ENCODE measurements at regions not wholly inside any gene's neighbourhood (a gene's known extent, or its start where the extent isn't known, plus 50 kb on each side); places are given as distances from the start of the nearest gene placed in this dataset.
"Not testable (repeated sequence)": the region's sequence is repeated elsewhere in the genome, so short reads cannot be mapped to it uniquely, and the experiment has no call there.

DNA sequence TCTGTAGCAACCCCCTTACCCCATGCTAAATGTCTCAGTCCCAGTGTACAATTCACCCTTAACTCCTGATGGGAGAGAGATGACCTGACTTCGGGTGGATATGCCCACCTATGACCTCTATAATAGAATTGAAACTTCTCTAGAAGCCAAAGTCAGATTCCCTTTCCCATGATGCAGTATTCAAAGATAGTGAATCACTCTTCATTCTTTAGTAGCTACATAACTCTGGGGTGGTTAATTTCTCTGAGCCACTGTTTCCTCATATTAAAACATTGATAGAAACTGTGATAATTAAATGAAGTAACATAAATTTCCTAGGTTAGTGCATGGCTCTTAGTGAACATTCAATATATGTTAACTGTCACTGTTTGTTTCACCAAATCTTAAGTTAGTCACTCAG is 500.4 kb downstream of the COL12A1 start:
- Mint-ChIP-seq H3K36me3 (ENCODE audit: unreplicated experiment) (no peaks in the 10 kb centered on the region), H3K4me3 (ENCODE audit: unreplicated experiment) (no peak overlapping the region), H3K27me3 (ENCODE audit: unreplicated experiment) (no peaks in the 10 kb centered on the region), H3K9me3 (ENCODE audit: unreplicated experiment) (peaks cover 4% of the 10 kb centered on the region), H3K4me1 (ENCODE audit: unreplicated experiment) (peaks cover 16% of the 10 kb centered on the region), H3K27ac (ENCODE audit: unreplicated experiment) (no peak overlapping the region)
- TF ChIP-seq, protein P1, sequence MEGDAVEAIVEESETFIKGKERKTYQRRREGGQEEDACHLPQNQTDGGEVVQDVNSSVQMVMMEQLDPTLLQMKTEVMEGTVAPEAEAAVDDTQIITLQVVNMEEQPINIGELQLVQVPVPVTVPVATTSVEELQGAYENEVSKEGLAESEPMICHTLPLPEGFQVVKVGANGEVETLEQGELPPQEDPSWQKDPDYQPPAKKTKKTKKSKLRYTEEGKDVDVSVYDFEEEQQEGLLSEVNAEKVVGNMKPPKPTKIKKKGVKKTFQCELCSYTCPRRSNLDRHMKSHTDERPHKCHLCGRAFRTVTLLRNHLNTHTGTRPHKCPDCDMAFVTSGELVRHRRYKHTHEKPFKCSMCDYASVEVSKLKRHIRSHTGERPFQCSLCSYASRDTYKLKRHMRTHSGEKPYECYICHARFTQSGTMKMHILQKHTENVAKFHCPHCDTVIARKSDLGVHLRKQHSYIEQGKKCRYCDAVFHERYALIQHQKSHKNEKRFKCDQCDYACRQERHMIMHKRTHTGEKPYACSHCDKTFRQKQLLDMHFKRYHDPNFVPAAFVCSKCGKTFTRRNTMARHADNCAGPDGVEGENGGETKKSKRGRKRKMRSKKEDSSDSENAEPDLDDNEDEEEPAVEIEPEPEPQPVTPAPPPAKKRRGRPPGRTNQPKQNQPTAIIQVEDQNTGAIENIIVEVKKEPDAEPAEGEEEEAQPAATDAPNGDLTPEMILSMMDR (IDR thresholded peaks at IDR 0.05), result no peak
- DNase-seq (ENCODE audit: extremely low spot score, unreplicated experiment), result no peak

DNA sequence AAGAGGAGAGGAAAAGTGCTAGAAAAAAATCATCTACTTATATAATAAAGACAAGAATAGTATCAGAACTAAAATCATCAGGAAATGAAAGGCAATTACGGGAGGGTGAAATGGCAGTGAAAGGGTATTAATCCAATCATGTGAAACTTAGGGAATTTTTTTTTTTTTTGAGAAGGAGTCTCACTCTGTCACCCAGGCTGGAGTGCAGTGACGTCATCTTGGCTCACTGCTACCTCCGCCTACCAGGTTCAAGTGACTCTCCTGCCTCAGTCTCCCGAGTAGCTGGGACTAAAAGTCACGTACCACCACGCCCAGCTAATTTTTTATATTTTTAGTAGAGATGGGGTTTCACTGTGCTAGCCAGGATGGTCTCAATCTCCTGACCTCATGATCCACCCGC is 501.3 kb downstream of the COL12A1 start:
- H3K27me3 Mint-ChIP-seq (ENCODE audit: unreplicated experiment); H3K36me3 Mint-ChIP-seq (ENCODE audit: unreplicated experiment); DNase-seq (ENCODE audit: extremely low spot score, unreplicated experiment); H3K9me3 Mint-ChIP-seq (ENCODE audit: unreplicated experiment); H3K27ac Mint-ChIP-seq (ENCODE audit: unreplicated experiment); H3K4me3 Mint-ChIP-seq (ENCODE audit: unreplicated experiment): not testable (repeated sequence)
- peaks cover 21% of the 10 kb centered on the region for H3K4me1 Mint-ChIP-seq (ENCODE audit: unreplicated experiment)

DNA sequence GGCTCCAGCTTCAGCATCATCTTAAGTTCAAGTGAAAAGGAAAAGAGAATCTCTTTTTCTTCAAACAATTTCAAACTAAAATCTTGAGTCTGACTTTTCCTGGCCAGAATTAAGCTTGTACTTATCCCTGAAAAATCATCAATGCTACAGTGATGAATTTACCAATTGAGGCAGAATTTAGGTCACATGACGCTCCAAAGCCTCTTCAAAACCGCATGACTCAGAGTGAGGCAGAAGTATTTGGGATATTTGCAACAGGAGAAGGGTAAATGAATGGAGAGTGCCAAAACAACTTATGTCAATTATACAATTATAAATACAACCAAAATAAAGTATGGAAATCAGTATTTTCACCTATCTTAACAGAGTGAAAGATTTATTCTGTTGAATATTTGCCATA is 515.5 kb downstream of the COL12A1 start:
- no peak for DNase-seq (ENCODE audit: extremely low spot score, unreplicated experiment)
- Mint-ChIP-seq H3K36me3 (ENCODE audit: unreplicated experiment) (peaks cover 13% of the 10 kb centered on the region), H3K4me1 (ENCODE audit: unreplicated experiment) (peaks cover 3% of the 10 kb centered on the region), H3K27me3 (ENCODE audit: unreplicated experiment) (no peaks in the 10 kb centered on the region), H3K4me3 (ENCODE audit: unreplicated experiment) (no peak overlapping the region), H3K27ac (ENCODE audit: unreplicated experiment) (no peak overlapping the region), H3K9me3 (ENCODE audit: unreplicated experiment) (peaks cover 23% of the 10 kb centered on the region)
- TF ChIP-seq, protein P1 (IDR thresholded peaks at IDR 0.05), result no peak

DNA sequence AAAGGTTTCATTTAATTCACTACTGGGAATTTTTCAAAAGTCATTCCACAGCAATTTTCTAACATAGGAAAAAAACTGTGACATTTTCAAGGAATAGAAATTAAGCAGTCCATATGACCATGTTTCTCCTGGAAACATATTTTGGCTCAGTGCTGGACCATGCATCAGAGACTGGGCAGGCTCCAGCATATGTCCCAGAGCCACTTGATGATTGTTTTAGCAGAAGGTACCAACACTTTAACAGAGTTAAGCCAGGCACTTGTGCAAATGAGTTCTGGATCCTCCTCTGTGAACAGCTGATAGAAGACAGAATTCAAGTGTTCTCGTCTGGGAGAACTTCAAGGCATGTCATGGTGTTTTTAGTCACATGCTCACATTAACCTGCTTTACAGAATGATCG is 516.3 kb downstream of the COL12A1 start:
- Mint-ChIP-seq H3K36me3 (ENCODE audit: unreplicated experiment) (peaks cover 13% of the 10 kb centered on the region), H3K4me3 (ENCODE audit: unreplicated experiment) (no peak overlapping the region), H3K27me3 (ENCODE audit: unreplicated experiment) (no peaks in the 10 kb centered on the region), H3K27ac (ENCODE audit: unreplicated experiment) (no peak overlapping the region), H3K9me3 (ENCODE audit: unreplicated experiment) (peaks cover 23% of the 10 kb centered on the region), H3K4me1 (ENCODE audit: unreplicated experiment) (peaks cover 3% of the 10 kb centered on the region)
- TF ChIP-seq, protein P1 (IDR thresholded peaks at IDR 0.05), result no peak
- no peak for DNase-seq (ENCODE audit: extremely low spot score, unreplicated experiment)

DNA sequence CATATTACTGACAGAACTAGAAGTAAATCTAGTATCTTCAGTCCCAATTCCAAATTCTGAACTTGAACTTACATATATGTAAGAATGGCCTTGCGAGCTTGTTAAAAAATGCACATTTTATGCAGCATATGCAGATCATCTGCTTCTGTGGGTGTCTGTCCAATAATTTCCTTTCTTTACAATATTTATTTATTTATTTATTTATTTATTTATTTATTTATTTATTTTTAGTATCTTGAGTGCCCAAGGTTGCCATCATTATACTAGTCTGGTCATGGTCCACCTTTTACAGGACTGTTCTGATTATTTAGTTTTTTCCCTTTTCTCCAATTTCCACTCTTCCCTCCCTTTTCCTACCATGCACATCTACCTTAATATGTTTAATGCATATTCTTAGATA is 528.4 kb downstream of the COL12A1 start:
- Mint-ChIP-seq H3K36me3 (ENCODE audit: unreplicated experiment) (peaks cover 2% of the 10 kb centered on the region), H3K27me3 (ENCODE audit: unreplicated experiment) (no peaks in the 10 kb centered on the region), H3K4me1 (ENCODE audit: unreplicated experiment) (peaks cover 18% of the 10 kb centered on the region), H3K9me3 (ENCODE audit: unreplicated experiment) (peaks cover 3% of the 10 kb centered on the region), H3K27ac (ENCODE audit: unreplicated experiment) (no peak overlapping the region), H3K4me3 (ENCODE audit: unreplicated experiment) (no peak overlapping the region)
- DNase-seq (ENCODE audit: extremely low spot score, unreplicated experiment), result no peak
- TF ChIP-seq, protein P1 (IDR thresholded peaks at IDR 0.05), result no peak

DNA sequence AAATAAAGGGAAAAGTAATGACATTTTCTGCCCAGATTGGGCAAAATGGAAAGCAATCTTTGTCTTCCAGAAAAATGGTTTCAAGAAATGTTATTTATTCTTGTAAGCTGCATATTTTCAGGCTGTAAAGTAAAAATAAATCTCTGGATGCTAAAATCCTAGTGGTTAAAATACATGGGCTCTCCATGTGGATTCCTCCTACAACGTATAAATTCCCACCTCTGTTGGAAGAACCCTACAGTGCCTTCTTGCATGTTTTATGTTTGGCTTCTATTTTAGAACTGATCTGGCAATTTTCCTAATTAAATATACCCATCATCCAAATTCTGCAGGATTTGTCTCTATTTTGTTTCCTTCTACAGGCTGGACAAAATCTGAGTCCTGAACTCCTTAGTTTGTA is 528.9 kb downstream of the COL12A1 start:
- H3K4me3 Mint-ChIP-seq (ENCODE audit: unreplicated experiment), result no peak overlapping the region
- H3K36me3 Mint-ChIP-seq (ENCODE audit: unreplicated experiment), result peaks cover 2% of the 10 kb centered on the region
- H3K4me1 Mint-ChIP-seq (ENCODE audit: unreplicated experiment), result peaks cover 23% of the 10 kb centered on the region
- no peaks in the 10 kb centered on the region for H3K27me3 Mint-ChIP-seq (ENCODE audit: unreplicated experiment)
- DNase-seq (ENCODE audit: extremely low spot score, unreplicated experiment), result no peak
- TF ChIP-seq, protein P1 (IDR thresholded peaks at IDR 0.05), result no peak
- peaks cover 6% of the 10 kb centered on the region for H3K9me3 Mint-ChIP-seq (ENCODE audit: unreplicated experiment)
- no peak overlapping the region for H3K27ac Mint-ChIP-seq (ENCODE audit: unreplicated experiment)
